Right lobe of liver (tissue), 4 donors: ENCODE measurements at regions not wholly inside any gene's neighbourhood (a gene's known extent, or its start where the extent isn't known, plus 50 kb on each side); places are given as distances from the start of the nearest gene placed in this dataset.
"Not testable (repeated sequence)": the region's sequence is repeated elsewhere in the genome, so short reads cannot be mapped to it uniquely, and the experiment has no call there.

Source experiments
- CTCF ChIP-seq, 4 donors: fragments of 200-600 bp in 3 of 4; fragments of 450-650 bp in 1 of 4; IDR thresholded peaks; one replicate each; pipeline versions ENCODE4 v1.5.1 to v1.8.0; 2016 to 2022; ENCODE audit warnings: antibody characterized with exemption in 4 of 4, mild to moderate bottlenecking in 2 of 4
- POLR2A ChIP-seq: fragments of 450-650 bp; IDR thresholded peaks from one replicate; pipeline ENCODE4 v1.6.1; 2017; ENCODE audit warnings: antibody characterized with exemption, mild to moderate bottlenecking
- donor health status: DM: no; HTN: no; CAD: no.
- donor health status: DM: no; HTN: no; CAD: no.
- donor health status: DM: no; HTN: yes; CAD: no.

DNA sequence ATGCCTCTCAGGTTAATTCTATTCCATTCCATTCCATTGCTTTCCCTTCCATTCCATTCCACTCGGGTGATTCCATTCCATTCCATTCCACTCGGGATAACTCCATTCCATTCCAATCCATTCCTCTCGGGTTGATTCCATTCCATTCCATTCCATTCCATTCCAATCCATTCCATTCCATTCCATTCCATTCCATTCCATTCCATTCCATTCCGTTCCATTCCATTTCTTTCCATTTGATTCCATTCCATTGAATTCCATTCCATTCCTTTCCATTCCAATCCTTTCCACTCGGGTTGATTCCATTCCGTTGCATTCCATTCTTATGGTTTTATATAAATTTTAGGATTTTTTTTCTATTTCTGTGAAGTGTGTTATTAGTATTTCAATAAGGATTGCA lies 170.2 kb downstream of the CWH43 start:
- TF ChIP-seq CTCF (IDR thresholded peaks at IDR 0.05); POLR2A: not testable (repeated sequence)
